ENCODE measurements at regions not wholly inside any gene's neighbourhood (a gene's known extent, or its start where the extent isn't known, plus 50 kb on each side); places are given as distances from the start of the nearest gene placed in this dataset.

DNA sequence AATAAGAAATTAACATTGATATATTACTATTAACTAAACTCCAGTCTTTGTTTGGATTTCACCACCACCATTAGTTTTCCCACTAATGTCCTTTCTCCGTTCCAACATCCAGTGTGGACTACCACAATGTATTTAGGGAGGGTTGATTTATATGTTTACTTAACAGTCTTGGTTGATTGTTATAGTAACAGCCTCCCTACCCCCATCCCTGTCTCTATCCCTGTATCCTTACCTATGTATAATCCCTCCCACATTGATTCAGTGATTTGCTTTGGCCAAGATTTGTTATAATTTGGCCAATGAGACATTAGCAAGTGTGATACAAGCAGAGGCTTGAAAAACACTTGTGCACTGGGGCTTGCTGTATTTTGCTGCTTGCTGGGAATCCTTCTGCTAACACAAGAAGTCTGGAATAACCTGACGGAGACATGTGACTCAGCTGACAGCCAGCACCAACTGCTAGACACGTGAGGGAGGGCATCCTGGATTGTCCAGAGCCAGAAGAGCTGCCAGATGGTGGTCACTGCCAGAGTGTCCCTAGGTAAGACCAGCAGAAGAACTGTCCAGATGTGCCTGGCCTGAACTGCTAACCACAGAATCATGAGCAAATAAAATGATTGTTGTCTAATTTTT is 51.2 kb upstream of the TCF7 start:
- no peak overlapping the region for H3K4me3 ChIP-seq (ENCODE audit: severe bottlenecking)
- H3K27me3 ChIP-seq (ENCODE audit: insufficient read depth, poor library complexity, severe bottlenecking), result no peaks in the 10 kb centered on the region
- no peaks in the 10 kb centered on the region for H3K36me3 ChIP-seq (ENCODE audit: low read depth)
- H3K9me3 ChIP-seq (ENCODE audit: severe bottlenecking), result peaks cover 2% of the 10 kb centered on the region
- peaks cover 11% of the 10 kb centered on the region for H3K4me1 ChIP-seq (ENCODE audit: insufficient read depth, poor library complexity, severe bottlenecking)
- ATAC-seq (ENCODE audit: low read depth) (no peak), DNase-seq (ENCODE audit: low spot score) (peak; percentile 35)
- no peak overlapping the region for H3K27ac ChIP-seq (ENCODE audit: poor library complexity, severe bottlenecking)
- TF ChIP-seq, protein P1, sequence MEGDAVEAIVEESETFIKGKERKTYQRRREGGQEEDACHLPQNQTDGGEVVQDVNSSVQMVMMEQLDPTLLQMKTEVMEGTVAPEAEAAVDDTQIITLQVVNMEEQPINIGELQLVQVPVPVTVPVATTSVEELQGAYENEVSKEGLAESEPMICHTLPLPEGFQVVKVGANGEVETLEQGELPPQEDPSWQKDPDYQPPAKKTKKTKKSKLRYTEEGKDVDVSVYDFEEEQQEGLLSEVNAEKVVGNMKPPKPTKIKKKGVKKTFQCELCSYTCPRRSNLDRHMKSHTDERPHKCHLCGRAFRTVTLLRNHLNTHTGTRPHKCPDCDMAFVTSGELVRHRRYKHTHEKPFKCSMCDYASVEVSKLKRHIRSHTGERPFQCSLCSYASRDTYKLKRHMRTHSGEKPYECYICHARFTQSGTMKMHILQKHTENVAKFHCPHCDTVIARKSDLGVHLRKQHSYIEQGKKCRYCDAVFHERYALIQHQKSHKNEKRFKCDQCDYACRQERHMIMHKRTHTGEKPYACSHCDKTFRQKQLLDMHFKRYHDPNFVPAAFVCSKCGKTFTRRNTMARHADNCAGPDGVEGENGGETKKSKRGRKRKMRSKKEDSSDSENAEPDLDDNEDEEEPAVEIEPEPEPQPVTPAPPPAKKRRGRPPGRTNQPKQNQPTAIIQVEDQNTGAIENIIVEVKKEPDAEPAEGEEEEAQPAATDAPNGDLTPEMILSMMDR (IDR thresholded peaks at IDR 0.05; ENCODE audit: poor library complexity, severe bottlenecking), result no peak

DNA sequence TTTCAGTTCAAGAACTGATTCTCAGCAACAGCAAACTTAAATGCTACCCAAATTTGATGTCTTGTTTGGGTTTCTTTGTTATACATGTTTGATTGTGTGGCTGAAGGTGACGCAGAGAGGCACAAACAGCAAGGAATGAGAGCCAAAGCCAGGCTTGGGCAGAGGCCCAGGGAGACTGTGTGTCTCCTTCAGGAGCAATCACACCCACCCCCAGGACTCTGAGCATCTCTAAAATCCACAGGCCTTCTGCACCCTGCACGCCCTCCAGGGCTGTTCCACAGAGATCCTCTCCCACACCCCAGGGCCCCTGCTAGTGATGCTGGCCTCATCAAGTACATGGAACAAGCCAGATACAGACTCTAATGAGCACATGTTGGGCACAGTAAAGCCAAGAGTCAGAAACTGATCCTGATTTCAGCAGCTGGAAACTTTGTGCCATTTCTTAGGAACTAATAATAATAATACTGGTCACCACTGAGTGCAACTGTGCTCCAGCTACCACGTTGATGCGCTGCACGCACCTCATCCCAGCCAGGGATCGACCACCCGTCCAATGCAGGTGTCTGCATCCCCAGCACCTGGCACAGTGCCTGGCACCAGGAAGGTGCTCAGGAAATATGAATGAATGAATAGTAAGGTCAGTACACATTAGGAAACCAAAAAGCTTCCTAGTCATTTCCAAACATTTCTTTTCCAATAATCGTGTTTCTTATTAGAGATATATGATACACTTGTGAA is 54.6 kb upstream of the TCF7 start:
- H3K9me3 ChIP-seq (ENCODE audit: severe bottlenecking), result peaks cover under 1% of the 10 kb centered on the region
- TF ChIP-seq, protein P1 (IDR thresholded peaks at IDR 0.05; ENCODE audit: poor library complexity, severe bottlenecking), result no peak
- no peak overlapping the region for H3K4me3 ChIP-seq (ENCODE audit: severe bottlenecking)
- peak overlapping the region; percentile 46 for H3K27ac ChIP-seq (ENCODE audit: poor library complexity, severe bottlenecking)
- no peaks in the 10 kb centered on the region for H3K27me3 ChIP-seq (ENCODE audit: insufficient read depth, poor library complexity, severe bottlenecking)
- ATAC-seq (ENCODE audit: low read depth) (no peak), DNase-seq (ENCODE audit: low spot score) (no peak)
- H3K36me3 ChIP-seq (ENCODE audit: low read depth), result no peaks in the 10 kb centered on the region
- H3K4me1 ChIP-seq (ENCODE audit: insufficient read depth, poor library complexity, severe bottlenecking), result peaks cover 11% of the 10 kb centered on the region

DNA sequence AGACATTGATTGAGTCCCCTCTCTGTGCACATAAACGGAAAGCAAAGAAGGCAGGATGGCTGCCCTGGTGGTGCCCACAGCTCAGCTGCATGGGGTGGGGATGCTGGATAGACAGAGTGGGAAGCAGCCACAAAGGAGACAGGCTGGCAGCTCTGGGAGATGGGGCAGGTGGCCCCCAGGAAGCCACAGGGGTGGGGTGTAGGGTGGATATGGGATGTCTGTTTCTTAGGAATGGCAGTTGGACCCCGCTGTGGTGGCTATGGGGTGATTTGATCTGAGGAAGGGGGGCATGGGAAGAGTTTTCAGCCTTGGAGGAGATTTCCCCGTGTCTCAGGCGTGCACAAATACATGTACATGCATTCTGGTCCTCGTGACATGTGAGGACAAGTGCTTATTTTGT is 50.2 kb upstream of the VDAC1 start:
- ATAC-seq (ENCODE audit: low read depth) (no peak), DNase-seq (ENCODE audit: low spot score) (no peak)
- Histone ChIP-seq H3K4me3 (ENCODE audit: severe bottlenecking) (no peak overlapping the region), H3K27ac (ENCODE audit: poor library complexity, severe bottlenecking) (no peak overlapping the region), H3K9me3 (ENCODE audit: severe bottlenecking) (no peaks in the 10 kb centered on the region), H3K36me3 (ENCODE audit: low read depth) (no peaks in the 10 kb centered on the region), H3K4me1 (ENCODE audit: insufficient read depth, poor library complexity, severe bottlenecking) (peaks cover 23% of the 10 kb centered on the region), H3K27me3 (ENCODE audit: insufficient read depth, poor library complexity, severe bottlenecking) (no peaks in the 10 kb centered on the region)
- TF ChIP-seq, protein P1 (IDR thresholded peaks at IDR 0.05; ENCODE audit: poor library complexity, severe bottlenecking), result no peak

Data from RWPE2 (cell line).